Myocyte (in vitro differentiated cells): ENCODE measurements at regions not wholly inside any gene's neighbourhood (a gene's known extent, or its start where the extent isn't known, plus 50 kb on each side); places are given as distances from the start of the nearest gene placed in this dataset.

Experiments used
- DNase-seq: peaks from one replicate; pipeline ENCODE4 v3.0.0-alpha.2; 2012; ENCODE audit warnings: low read depth

- no peak for DNase-seq
These were observed 211.7 kb upstream of the RGPD4 start for GRCh38 chr2:107615039-107615438.

GRCh38 chr2:107618769-107619168 is 207.9 kb upstream of the RGPD4 start:
- DNase-seq: no peak

GRCh38 chr2:107621186-107622165 is 205.2 kb upstream of the RGPD4 start:
- DNase-seq: no peak

GRCh38 chr2:107622741-107623310 is 203.9 kb upstream of the RGPD4 start:
- no peak for DNase-seq

GRCh38 chr2:107625982-107626381 is 200.7 kb upstream of the RGPD4 start:
- DNase-seq: no peak

- DNase-seq: no peak
These were observed 199.5 kb upstream of the RGPD4 start for GRCh38 chr2:107627164-107627563.

- no peak for DNase-seq
These were observed 198.8 kb upstream of the RGPD4 start for GRCh38 chr2:107627926-107628325.

GRCh38 chr2:107633580-107634147 is 193.0 kb upstream of the RGPD4 start:
- DNase-seq: peak; percentile 13

- no peak for DNase-seq
These were observed 192.5 kb upstream of the RGPD4 start for GRCh38 chr2:107634172-107634571.

- peak; percentile 2 for DNase-seq
These were observed 190.8 kb upstream of the RGPD4 start for GRCh38 chr2:107635883-107636282.

- DNase-seq: no peak
These were observed 181.1 kb upstream of the RGPD4 start for GRCh38 chr2:107645586-107645985.

- DNase-seq: no peak
These were observed 177.8 kb upstream of the RGPD4 start for GRCh38 chr2:107648781-107649404.

- no peak for DNase-seq
These were observed 169.6 kb upstream of the RGPD4 start for GRCh38 chr2:107657049-107657448.

- DNase-seq: no peak
These were observed 163.1 kb upstream of the RGPD4 start for GRCh38 chr2:107663632-107664031.

- DNase-seq: peak; percentile 62
These were observed 157.4 kb upstream of the RGPD4 start for GRCh38 chr2:107669335-107669734.

GRCh38 chr2:107681936-107682335 is 144.8 kb upstream of the RGPD4 start:
- peak; percentile 67 for DNase-seq

GRCh38 chr2:107684421-107684820 is 142.3 kb upstream of the RGPD4 start:
- no peak for DNase-seq

- DNase-seq: no peak
These were observed 141.2 kb upstream of the RGPD4 start for GRCh38 chr2:107685421-107685986.

GRCh38 chr2:107687073-107687472 is 139.6 kb upstream of the RGPD4 start:
- DNase-seq: no peak

- DNase-seq: no peak
These were observed 138.6 kb upstream of the RGPD4 start for GRCh38 chr2:107688135-107688534.

GRCh38 chr2:107693604-107694003 is 133.1 kb upstream of the RGPD4 start:
- no peak for DNase-seq

- no peak for DNase-seq
These were observed 132.0 kb upstream of the RGPD4 start for GRCh38 chr2:107694667-107695066.
